HG03103 (cell line): ENCODE measurements at regions not wholly inside any gene's neighbourhood (a gene's known extent, or its start where the extent isn't known, plus 50 kb on each side); places are given as distances from the start of the nearest gene placed in this dataset.
A peak's percentile ranks its signal among the peaks of the same experiment; 100 is the strongest.
"Not testable (repeated sequence)": the region's sequence is repeated elsewhere in the genome, so short reads cannot be mapped to it uniquely, and the experiment has no call there.

Source experiments
- ATAC-seq: cut with Tn5 transposase; IDR thresholded peaks from one replicate; pipeline ENCODE4 v1.9.1; 2021; ENCODE audit warnings: low read depth; ENCODE audit not compliant: unreplicated experiment

GRCh38 chr15:84402856-84403608 is 167.5 kb downstream of the GOLGA6L4 start:
- no peak for ATAC-seq

GRCh38 chr15:84409357-84409756 is 173.8 kb downstream of the GOLGA6L4 start:
- ATAC-seq = not testable (repeated sequence)

GRCh38 chr15:84421513-84422181 is 179.2 kb upstream of the ZSCAN2 start:
- not testable (repeated sequence) for ATAC-seq

- not testable (repeated sequence) for ATAC-seq
Measured at GRCh38 chr15:84425327-84425726, 175.5 kb upstream of the ZSCAN2 start.

GRCh38 chr15:84473305-84473877 is 127.4 kb upstream of the ZSCAN2 start:
- not testable (repeated sequence) for ATAC-seq

GRCh38 chr15:84476364-84477033 is 124.3 kb upstream of the ZSCAN2 start:
- ATAC-seq = not testable (repeated sequence)

GRCh38 chr15:84477550-84477949 is 123.3 kb upstream of the ZSCAN2 start:
- ATAC-seq = peak; percentile 93

GRCh38 chr15:84480174-84480681 is 120.6 kb upstream of the ZSCAN2 start:
- ATAC-seq = not testable (repeated sequence)

GRCh38 chr15:84483859-84484258 is 117.0 kb upstream of the ZSCAN2 start:
- ATAC-seq = not testable (repeated sequence)

GRCh38 chr15:84500165-84500889 is 100.5 kb upstream of the ZSCAN2 start:
- not testable (repeated sequence) for ATAC-seq

- ATAC-seq = not testable (repeated sequence)
Measured at GRCh38 chr15:84503101-84503500, 97.7 kb upstream of the ZSCAN2 start.

- not testable (repeated sequence) for ATAC-seq
Measured at GRCh38 chr15:84505552-84505951, 95.3 kb upstream of the ZSCAN2 start.

GRCh38 chr15:84512324-84512723 is 88.5 kb upstream of the ZSCAN2 start:
- not testable (repeated sequence) for ATAC-seq

GRCh38 chr15:84516773-84517172 is 84.0 kb upstream of the ZSCAN2 start:
- ATAC-seq = not testable (repeated sequence)

GRCh38 chr15:84525491-84526344 is 75.1 kb upstream of the ZSCAN2 start:
- ATAC-seq = not testable (repeated sequence)

- not testable (repeated sequence) for ATAC-seq
Measured at GRCh38 chr15:84530751-84531150, 70.1 kb upstream of the ZSCAN2 start.

- ATAC-seq = not testable (repeated sequence)
Measured at GRCh38 chr15:84531223-84531622, 69.6 kb upstream of the ZSCAN2 start.

- not testable (repeated sequence) for ATAC-seq
Measured at GRCh38 chr15:84531709-84532367, 69.0 kb upstream of the ZSCAN2 start.

- not testable (repeated sequence) for ATAC-seq
Measured at GRCh38 chr15:84533705-84534104, 67.1 kb upstream of the ZSCAN2 start.
